HG03066 (cell line): ENCODE measurements at regions not wholly inside any gene's neighbourhood (a gene's known extent, or its start where the extent isn't known, plus 50 kb on each side); places are given as distances from the start of the nearest gene placed in this dataset.
A peak's percentile ranks its signal among the peaks of the same experiment; 100 is the strongest.

Experiments
- ATAC-seq: cut with Tn5 transposase; IDR thresholded peaks from one replicate; pipeline ENCODE4 v1.9.1; 2021; ENCODE audit warnings: low read depth; ENCODE audit not compliant: unreplicated experiment

GRCh38 chr9:108567571-108567970 is 288.2 kb downstream of the ACTL7B start:
- ATAC-seq: no peak

- peak; percentile 71 for ATAC-seq
Observed at GRCh38 chr9:108565651-108566378, 290.0 kb downstream of the ACTL7B start.

- ATAC-seq: no peak
Observed at GRCh38 chr9:108562176-108562575, 293.6 kb downstream of the ACTL7B start.

DNA sequence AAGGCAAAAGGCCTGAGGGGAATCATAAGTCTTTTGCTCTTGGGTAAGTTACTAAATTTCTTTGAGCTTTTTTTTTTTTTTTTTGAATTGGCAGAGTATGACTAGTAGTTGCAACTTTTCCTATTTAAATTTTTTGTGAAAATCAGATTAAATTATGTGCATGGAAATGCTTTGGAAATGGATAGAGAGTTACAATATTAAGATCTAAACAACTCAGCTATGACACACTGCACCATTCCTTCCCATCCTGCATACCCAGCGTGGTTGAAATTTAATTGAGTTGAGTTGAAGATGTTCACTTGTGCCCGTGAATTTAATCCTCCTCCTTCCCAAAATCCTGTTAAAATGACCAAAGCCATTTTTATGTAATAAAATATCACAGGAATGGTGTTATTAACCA is 296.4 kb downstream of the ACTL7B start:
- no peak for ATAC-seq

GRCh38 chr9:108554831-108555230 is 301.0 kb downstream of the ACTL7B start:
- no peak for ATAC-seq

- ATAC-seq: no peak
Observed at GRCh38 chr9:108553111-108553635, 302.6 kb downstream of the ACTL7B start.

GRCh38 chr9:108552459-108553040 is 303.2 kb downstream of the ACTL7B start:
- ATAC-seq: no peak

GRCh38 chr9:108551030-108551841 is 304.6 kb downstream of the ACTL7B start:
- no peak for ATAC-seq

GRCh38 chr9:108550106-108550505 is 305.7 kb downstream of the ACTL7B start:
- ATAC-seq: no peak

DNA sequence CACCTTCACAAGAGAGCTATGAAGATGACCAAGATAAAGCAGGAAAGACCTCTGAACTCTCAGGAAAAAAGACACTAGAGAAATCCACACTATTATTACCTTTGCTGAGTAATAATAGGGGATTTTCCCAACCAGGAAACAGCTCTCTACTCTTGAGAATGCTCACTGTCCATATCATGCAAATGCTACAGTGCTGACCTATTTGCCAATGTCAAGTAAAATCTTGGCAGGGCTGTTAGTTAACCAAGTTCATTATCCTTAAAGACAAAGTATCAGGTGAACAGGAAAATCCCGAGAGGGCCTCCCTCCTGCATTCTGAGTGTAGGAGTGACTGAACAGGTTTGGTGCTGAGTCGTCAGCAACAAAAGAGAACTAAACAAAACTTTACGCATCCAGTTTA is 306.6 kb downstream of the ACTL7B start:
- ATAC-seq: no peak

DNA sequence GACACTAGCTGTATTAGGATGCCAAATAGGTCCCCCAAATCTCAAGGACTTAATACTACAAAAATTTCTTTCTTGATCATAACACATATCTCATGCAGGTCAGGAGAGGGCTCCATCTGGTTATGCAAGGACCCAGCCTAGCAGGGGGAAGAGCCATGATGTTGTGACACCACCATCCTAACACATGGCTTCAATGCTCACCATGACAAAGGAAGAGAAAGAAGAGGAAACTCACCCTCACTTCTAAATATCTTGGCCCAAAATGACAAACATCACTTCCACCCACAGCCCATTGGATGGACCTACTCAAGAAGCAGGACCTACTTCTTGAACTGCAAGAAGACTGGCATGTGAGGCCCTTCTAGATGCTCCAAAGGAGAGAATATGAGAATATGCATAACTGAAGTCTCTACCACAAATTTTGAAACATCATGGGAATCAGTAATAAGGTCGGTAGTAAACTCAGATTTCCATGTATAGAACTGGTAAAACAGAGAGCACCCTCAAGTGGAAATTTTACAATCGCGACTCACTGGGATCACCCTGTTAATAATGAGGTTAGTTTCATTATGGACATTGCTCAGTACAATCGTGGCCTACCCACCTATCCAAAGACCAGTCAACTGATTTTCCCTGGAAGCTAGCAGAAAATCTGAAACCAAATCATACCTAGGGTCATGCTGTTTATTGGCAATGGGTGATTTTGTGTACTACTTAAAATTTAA is 308.2 kb downstream of the ACTL7B start:
- ATAC-seq: no peak

GRCh38 chr9:108546215-108546614 is 309.6 kb downstream of the ACTL7B start:
- ATAC-seq: no peak

- ATAC-seq: no peak
Observed at GRCh38 chr9:108545436-108545835, 310.4 kb downstream of the ACTL7B start.

- no peak for ATAC-seq
Observed at GRCh38 chr9:108544866-108545265, 310.9 kb downstream of the ACTL7B start.

DNA sequence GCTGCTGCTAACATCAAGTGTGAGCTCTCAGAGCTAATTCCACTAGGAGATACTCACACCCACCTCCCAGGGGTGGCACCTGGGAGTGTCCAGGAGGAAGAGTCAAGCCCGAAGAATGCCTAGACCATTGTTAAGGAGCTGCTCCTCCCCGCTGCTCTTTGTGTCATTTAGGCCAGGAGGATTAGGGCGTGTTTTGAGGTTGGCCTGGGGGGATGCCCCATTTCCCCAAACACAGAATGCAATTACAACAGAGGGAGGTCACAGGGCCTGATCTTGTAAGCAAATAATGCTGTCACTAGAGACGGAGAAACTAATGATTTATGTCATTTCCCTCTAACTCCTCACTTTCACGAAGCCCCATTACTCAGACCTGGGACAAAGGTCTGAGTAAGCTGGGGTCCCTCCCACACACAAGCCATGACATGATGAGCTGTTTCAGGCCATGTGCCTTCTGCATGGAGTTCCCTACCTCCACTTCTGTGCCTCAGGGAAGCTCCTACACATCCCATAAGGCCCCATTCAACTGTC is 312.5 kb downstream of the ACTL7B start:
- no peak for ATAC-seq

- ATAC-seq: no peak
Observed at GRCh38 chr9:108537756-108538155, 318.0 kb downstream of the ACTL7B start.

DNA sequence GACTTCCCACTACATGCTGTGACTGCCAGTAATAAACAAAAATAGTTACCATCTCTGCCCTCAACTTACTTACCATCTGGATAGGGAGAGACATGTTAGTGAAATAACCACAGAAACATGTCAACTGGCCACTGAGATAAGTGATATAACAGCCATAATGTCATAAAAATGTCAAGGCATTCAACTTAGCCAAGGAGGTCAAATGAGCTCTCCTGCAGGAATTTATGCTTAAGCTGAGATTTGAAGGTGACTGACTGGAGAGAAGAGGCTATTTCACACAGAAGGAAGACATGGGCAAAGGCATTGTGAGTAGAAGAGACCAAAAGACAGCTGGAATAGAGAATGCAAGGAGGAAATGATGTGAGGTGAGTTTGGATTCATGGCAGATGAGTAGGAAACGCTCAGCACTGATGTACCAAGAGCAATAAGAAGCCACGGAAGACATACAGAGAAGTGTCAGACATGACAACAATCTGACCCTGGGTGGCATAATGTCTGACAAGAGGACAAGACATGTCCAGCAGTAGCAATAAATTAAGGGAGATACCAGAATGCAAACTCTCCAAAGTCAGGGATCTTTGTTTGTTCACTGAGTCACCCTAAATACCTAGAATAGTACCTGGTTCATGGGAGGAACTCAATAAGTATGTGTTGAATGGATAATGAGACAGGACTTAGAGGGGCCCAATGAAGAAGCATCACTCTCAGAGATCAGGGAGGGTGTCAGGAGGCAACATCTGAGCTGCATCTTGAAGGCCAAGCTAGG is 318.8 kb downstream of the ACTL7B start:
- no peak for ATAC-seq

GRCh38 chr9:108535526-108535925 is 320.3 kb downstream of the ACTL7B start:
- no peak for ATAC-seq

GRCh38 chr9:108534741-108535140 is 321.0 kb downstream of the ACTL7B start:
- no peak for ATAC-seq

DNA sequence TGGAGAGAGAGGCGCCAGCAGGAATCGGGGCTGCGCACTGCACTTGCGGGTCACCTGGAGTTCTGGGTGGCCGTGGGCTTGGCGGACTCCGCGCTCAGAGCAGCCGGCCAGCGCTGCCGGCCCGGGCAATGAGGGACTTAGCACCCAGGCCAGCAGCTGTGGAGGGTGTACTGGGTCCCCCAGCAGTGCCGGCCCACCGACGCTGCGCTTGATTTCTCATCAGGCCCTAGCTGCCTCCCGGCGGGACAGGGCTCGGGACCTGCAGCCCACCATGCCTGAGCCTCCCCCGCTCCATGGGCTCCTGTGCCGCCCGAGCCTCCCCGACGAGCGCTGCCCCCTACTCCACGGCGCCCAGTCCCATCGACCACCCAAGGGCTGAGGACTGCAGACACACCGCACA is 325.6 kb downstream of the ACTL7B start:
- no peak for ATAC-seq
